ENCODE measurements at regions not wholly inside any gene's neighbourhood (a gene's known extent, or its start where the extent isn't known, plus 50 kb on each side); places are given as distances from the start of the nearest gene placed in this dataset.

GRCh38 chr4:123090886-123091285, 168.5 kb upstream of the NUDT6 start:
- peaks cover 0 to 16% (median 0%) of the 10 kb centered on the region in 3 donors for H3K36me3 ChIP-seq
- no peak for DNase-seq
- H3K4me1 ChIP-seq: no peaks in the 10 kb centered on the region
- intact Hi-C loops (cut with DNase I): no loop called here
- TF ChIP-seq CTCF (IDR thresholded peaks at IDR 0.05) (no peak), POLR2A (IDR thresholded peaks at IDR 0.05) (no peak)
- WGBS, 2 donors: 69 to 75% methylated on average over 2 of the region's 2 CpGs
- no peaks in the 10 kb centered on the region for H3K9me3 ChIP-seq
- no peaks in the 10 kb centered on the region for H3K27me3 ChIP-seq
- H3K27ac ChIP-seq: no peak overlapping the region
- no peak overlapping the region for H3K4me3 ChIP-seq

- Histone ChIP-seq H3K27me3 (no peaks in the 10 kb centered on the region), H3K4me1 (no peaks in the 10 kb centered on the region), H3K27ac (no peak overlapping the region), H3K9me3 (no peaks in the 10 kb centered on the region), H3K4me3 (no peak overlapping the region), H3K36me3 (peaks cover 0 to 16% (median 0%) of the 10 kb centered on the region in 3 donors)
- WGBS, 2 donors: 100% methylated on average over 1 of the region's 1 CpG; no CpG with 5 or more reads in 1 of the 2 donors
- intact Hi-C loops (cut with DNase I): no loop called here
- TF ChIP-seq CTCF (IDR thresholded peaks at IDR 0.05): no peak
- no peak for TF ChIP-seq POLR2A (IDR thresholded peaks at IDR 0.05)
- DNase-seq: no peak
Observed at GRCh38 chr4:123092586-123092985, 170.2 kb upstream of the NUDT6 start.

- no peak overlapping the region for H3K4me3 ChIP-seq
- H3K27me3 ChIP-seq: no peaks in the 10 kb centered on the region
- no peak overlapping the region for H3K27ac ChIP-seq
- no peaks in the 10 kb centered on the region for H3K4me1 ChIP-seq
- TF ChIP-seq CTCF (IDR thresholded peaks at IDR 0.05) (no peak), POLR2A (IDR thresholded peaks at IDR 0.05) (no peak)
- H3K9me3 ChIP-seq: no peaks in the 10 kb centered on the region
- DNase-seq: no peak
- peaks cover 0 to 16% (median 0%) of the 10 kb centered on the region in 3 donors for H3K36me3 ChIP-seq
- intact Hi-C loops (cut with DNase I): no loop called here
- WGBS, 2 donors: 85 to 100% methylated on average over 2 to 3 of the region's 3 CpGs
Observed at GRCh38 chr4:123093236-123093635, 170.8 kb upstream of the NUDT6 start.

GRCh38 chr4:123096038-123096437, 173.6 kb upstream of the NUDT6 start:
- Histone ChIP-seq H3K36me3 (peaks cover 0 to 10% (median 0%) of the 10 kb centered on the region in 3 donors), H3K4me1 (no peaks in the 10 kb centered on the region), H3K27ac (no peak overlapping the region), H3K9me3 (no peaks in the 10 kb centered on the region), H3K27me3 (no peaks in the 10 kb centered on the region), H3K4me3 (no peak overlapping the region)
- TF ChIP-seq POLR2A (IDR thresholded peaks at IDR 0.05): no peak
- TF ChIP-seq CTCF (IDR thresholded peaks at IDR 0.05): no peak
- intact Hi-C loops (cut with DNase I): no loop called here
- WGBS, 2 donors: 88 to 95% methylated on average over 4 of the region's 4 CpGs
- DNase-seq: no peak

GRCh38 chr4:123102897-123103471, 180.6 kb upstream of the NUDT6 start:
- no peak for DNase-seq
- Histone ChIP-seq H3K4me3 (no peak overlapping the region), H3K27me3 (no peaks in the 10 kb centered on the region), H3K27ac (no peak overlapping the region), H3K36me3 (peaks cover 0 to 7% (median 0%) of the 10 kb centered on the region in 3 donors), H3K4me1 (peaks cover 0 to 16% (median 0%) of the 10 kb centered on the region in 3 donors), H3K9me3 (no peaks in the 10 kb centered on the region)
- intact Hi-C loops (cut with DNase I): no loop called here
- 44 to 46% methylated on average over 3 of the region's 3 CpGs for WGBS, 2 donors
- TF ChIP-seq POLR2A (IDR thresholded peaks at IDR 0.05) (no peak), CTCF (IDR thresholded peaks at IDR 0.05) (peak in 5 of 6 experiments; percentile 47 to 83 (median 69))
